HUDEP-2 (cell line): ENCODE measurements at regions not wholly inside any gene's neighbourhood (a gene's known extent, or its start where the extent isn't known, plus 50 kb on each side); places are given as distances from the start of the nearest gene placed in this dataset.

Experiments
- DNase-seq, 76 experiments: peaks; one replicate each; lab custom pipeline; 2025; ENCODE audit not compliant: unreplicated experiment in 76 of 76; lab: John Stamatoyannopoulos, UW

GRCh38 chr16:65500919-65501318 is 379.1 kb upstream of the CDH11 start:
- DNase-seq = no peak

GRCh38 chr16:65500007-65500406 is 378.1 kb upstream of the CDH11 start:
- no peak for DNase-seq

GRCh38 chr16:65499566-65499965 is 377.7 kb upstream of the CDH11 start:
- no peak for DNase-seq

- DNase-seq = no peak
These were observed 375.7 kb upstream of the CDH11 start for GRCh38 chr16:65497571-65497970.

- no peak for DNase-seq
These were observed 373.2 kb upstream of the CDH11 start for GRCh38 chr16:65495106-65495505.

- DNase-seq = no peak
These were observed 372.7 kb upstream of the CDH11 start for GRCh38 chr16:65494609-65495008.

- no peak for DNase-seq
These were observed 372.2 kb upstream of the CDH11 start for GRCh38 chr16:65494080-65494479.

- DNase-seq = no peak
These were observed 368.4 kb upstream of the CDH11 start for GRCh38 chr16:65490286-65490685.

- DNase-seq = no peak
These were observed 367.7 kb upstream of the CDH11 start for GRCh38 chr16:65489531-65490023.

- DNase-seq = no peak
These were observed 365.4 kb upstream of the CDH11 start for GRCh38 chr16:65487231-65487630.

- no peak for DNase-seq
These were observed 360.1 kb upstream of the CDH11 start for GRCh38 chr16:65481956-65482355.

GRCh38 chr16:65480281-65481091 is 358.6 kb upstream of the CDH11 start:
- DNase-seq = no peak

GRCh38 chr16:65476448-65476955 is 354.6 kb upstream of the CDH11 start:
- DNase-seq = no peak

GRCh38 chr16:65473699-65474098 is 351.8 kb upstream of the CDH11 start:
- no peak for DNase-seq

GRCh38 chr16:65469116-65469515 is 347.3 kb upstream of the CDH11 start:
- no peak for DNase-seq

- DNase-seq = no peak
These were observed 346.3 kb upstream of the CDH11 start for GRCh38 chr16:65468133-65468532.

- no peak for DNase-seq
These were observed 341.9 kb upstream of the CDH11 start for GRCh38 chr16:65463652-65464260.

GRCh38 chr16:65457084-65457483 is 335.2 kb upstream of the CDH11 start:
- DNase-seq = no peak

GRCh38 chr16:65455761-65456160 is 333.9 kb upstream of the CDH11 start:
- DNase-seq = no peak

- DNase-seq = no peak
These were observed 331.8 kb upstream of the CDH11 start for GRCh38 chr16:65453646-65454045.

- DNase-seq = no peak
These were observed 327.7 kb upstream of the CDH11 start for GRCh38 chr16:65449526-65449925.

- no peak for DNase-seq
These were observed 324.6 kb upstream of the CDH11 start for GRCh38 chr16:65446427-65446826.
